Hypothalamus (tissue), 51 donors: ENCODE measurements at regions not wholly inside any gene's neighbourhood (a gene's known extent, or its start where the extent isn't known, plus 50 kb on each side); places are given as distances from the start of the nearest gene placed in this dataset.
A peak's percentile ranks its signal among the peaks of the same experiment; 100 is the strongest.

ENCODE experiments used
- DNase-seq, 51 donors: peaks; one replicate each; lab custom pipeline; 2025; lab: John Stamatoyannopoulos, UW

GRCh38 chr6:23272536-23272935, 703.2 kb downstream of the HDGFL1 start:
- no peak for DNase-seq

- peak in 2 of 51 donors; percentile 6 to 18 for DNase-seq
These were observed 708.3 kb downstream of the HDGFL1 start for GRCh38 chr6:23277521-23278179.

GRCh38 chr6:23278180-23278532, 708.8 kb downstream of the HDGFL1 start:
- no peak for DNase-seq

GRCh38 chr6:23280437-23280836, 711.1 kb downstream of the HDGFL1 start:
- DNase-seq: no peak

GRCh38 chr6:23282252-23283021, 713.1 kb downstream of the HDGFL1 start:
- DNase-seq: no peak

- no peak for DNase-seq
These were observed 724.3 kb downstream of the HDGFL1 start for GRCh38 chr6:23293653-23294052.

GRCh38 chr6:23301556-23301955, 732.2 kb downstream of the HDGFL1 start:
- DNase-seq: no peak

GRCh38 chr6:23302514-23302913, 733.1 kb downstream of the HDGFL1 start:
- no peak for DNase-seq

- no peak for DNase-seq
These were observed 736.1 kb downstream of the HDGFL1 start for GRCh38 chr6:23305325-23305943.

- no peak for DNase-seq
These were observed 737.0 kb downstream of the HDGFL1 start for GRCh38 chr6:23306251-23306950.

- DNase-seq: no peak
These were observed 738.1 kb downstream of the HDGFL1 start for GRCh38 chr6:23307516-23307915.

- no peak for DNase-seq
These were observed 738.8 kb downstream of the HDGFL1 start for GRCh38 chr6:23308166-23308565.

GRCh38 chr6:23311211-23311610, 741.8 kb downstream of the HDGFL1 start:
- DNase-seq: no peak

- DNase-seq: no peak
These were observed 746.8 kb downstream of the HDGFL1 start for GRCh38 chr6:23316131-23316530.

- no peak for DNase-seq
These were observed 747.6 kb downstream of the HDGFL1 start for GRCh38 chr6:23316931-23317330.

- no peak for DNase-seq
These were observed 750.2 kb downstream of the HDGFL1 start for GRCh38 chr6:23319582-23319981.

- no peak for DNase-seq
These were observed 751.2 kb downstream of the HDGFL1 start for GRCh38 chr6:23320471-23321015.

GRCh38 chr6:23323897-23324296, 754.5 kb downstream of the HDGFL1 start:
- no peak for DNase-seq

- DNase-seq: no peak
These were observed 755.7 kb downstream of the HDGFL1 start for GRCh38 chr6:23325065-23325464.

- DNase-seq: no peak
These were observed 758.3 kb downstream of the HDGFL1 start for GRCh38 chr6:23327621-23328020.

GRCh38 chr6:23329086-23329485, 759.7 kb downstream of the HDGFL1 start:
- no peak for DNase-seq
